NCI-H446 (cell line): ENCODE measurements at regions not wholly inside any gene's neighbourhood (a gene's known extent, or its start where the extent isn't known, plus 50 kb on each side); places are given as distances from the start of the nearest gene placed in this dataset.
"Not testable (repeated sequence)": the region's sequence is repeated elsewhere in the genome, so short reads cannot be mapped to it uniquely, and the experiment has no call there.

Experiments
- DNase-seq, 2 experiments: peaks; one replicate each; lab custom pipeline; 2025; lab: John Stamatoyannopoulos, UW

DNA sequence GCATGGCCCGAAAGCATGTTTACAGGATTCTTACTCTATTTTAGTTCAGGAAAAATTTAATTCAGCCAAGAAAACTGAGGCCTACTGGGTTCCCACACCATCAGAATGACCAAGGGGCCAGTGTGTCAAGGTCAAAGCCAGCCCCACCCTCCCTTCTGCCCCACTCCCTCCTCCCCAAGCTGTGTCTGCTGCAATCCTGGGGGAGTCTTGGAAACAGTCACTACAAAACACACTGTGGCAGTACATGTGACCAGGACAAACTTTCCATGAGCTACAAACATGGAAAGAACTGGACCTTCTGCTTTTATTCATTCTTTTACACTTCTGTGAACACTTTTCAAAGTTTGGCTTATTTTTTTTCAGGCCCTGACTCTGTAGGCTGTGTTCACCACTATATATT lies 1228.8 kb upstream of the TMEM132C start:
- no peak for DNase-seq

DNA sequence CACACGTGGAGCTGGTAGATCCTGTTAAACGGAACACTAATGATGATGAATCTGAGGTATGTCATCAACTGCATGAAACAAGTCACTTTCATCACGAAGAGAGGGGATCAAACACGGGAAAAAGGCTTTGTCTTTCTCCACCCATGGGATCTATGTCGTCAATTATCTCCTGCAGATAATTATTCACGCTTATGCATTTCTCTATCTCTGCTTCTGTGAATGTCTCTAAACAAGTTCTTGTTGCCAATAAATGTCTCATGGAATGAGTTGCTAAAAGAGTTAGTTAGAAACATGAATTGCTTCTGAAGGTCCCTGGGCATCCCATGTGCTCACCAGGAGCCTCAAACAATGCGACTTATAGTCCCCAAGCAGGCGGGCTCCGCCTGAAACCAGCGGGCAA lies 1228.2 kb upstream of the TMEM132C start:
- DNase-seq: no peak

DNA sequence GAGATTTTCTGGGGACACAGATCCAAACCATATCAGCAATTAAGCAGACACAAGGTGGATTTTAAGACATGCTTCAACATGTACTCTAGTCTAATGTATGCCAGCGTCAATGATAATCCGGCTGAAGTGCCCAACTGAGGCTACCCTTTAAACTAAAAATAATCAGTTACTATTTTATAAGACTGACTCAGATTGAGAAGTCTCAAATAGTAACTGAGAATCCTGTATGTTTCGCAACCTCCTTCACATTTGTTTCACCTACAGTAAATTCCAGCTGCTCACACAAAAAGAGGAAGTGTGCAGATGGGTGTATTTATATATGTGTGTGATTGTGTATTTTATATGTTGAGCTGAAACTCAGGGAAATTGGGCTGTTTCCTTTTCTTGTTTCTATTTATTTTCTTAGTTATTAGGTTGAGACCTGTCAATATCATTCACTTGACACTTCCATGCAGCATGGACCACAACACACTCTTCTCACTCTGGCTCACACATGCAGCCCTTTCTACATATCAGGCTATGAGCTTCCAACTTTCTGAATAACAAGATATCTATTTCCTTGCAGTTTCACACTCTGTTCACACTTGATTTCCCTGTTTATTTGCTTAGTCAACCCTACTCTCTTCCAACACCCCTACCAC lies 1224.9 kb upstream of the TMEM132C start:
- DNase-seq: no peak

DNA sequence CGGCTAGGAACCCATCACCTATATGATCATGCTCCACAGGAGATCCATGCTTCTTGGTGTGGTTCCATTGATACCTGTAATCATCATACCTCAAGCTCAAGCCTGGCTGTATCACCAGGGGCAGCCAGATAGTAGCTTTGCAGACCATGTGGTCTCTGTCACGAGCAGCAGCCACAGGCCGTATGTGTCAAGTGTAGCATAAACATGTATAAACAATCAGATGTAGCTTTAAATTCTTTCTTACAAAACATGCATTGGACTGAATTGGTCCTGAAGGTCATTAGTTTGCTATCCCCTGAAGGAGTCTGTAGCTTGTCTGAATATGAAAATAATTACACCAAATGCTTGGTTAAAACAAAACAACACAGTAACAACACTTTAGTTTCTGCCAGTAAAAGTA lies 1223.2 kb upstream of the TMEM132C start:
- no peak for DNase-seq

DNA sequence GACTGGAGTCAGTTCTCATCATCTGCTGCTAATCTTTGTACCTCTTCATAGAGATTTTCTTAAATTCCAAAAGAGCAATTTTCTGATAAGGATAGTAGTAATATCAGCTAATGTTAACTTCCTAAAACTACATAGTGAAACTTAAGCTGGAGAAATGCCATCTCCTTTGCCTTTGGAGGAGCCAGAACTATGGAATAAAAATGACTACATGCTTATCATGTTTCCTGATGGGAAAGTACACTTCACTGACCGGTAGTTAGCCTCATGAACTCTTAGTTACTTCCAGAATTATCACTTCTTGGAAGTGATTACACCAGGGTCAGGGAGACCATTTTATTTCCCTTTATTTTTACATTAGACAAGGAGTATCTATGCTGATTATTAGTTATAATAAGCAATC lies 1222.1 kb upstream of the TMEM132C start:
- no peak for DNase-seq

DNA sequence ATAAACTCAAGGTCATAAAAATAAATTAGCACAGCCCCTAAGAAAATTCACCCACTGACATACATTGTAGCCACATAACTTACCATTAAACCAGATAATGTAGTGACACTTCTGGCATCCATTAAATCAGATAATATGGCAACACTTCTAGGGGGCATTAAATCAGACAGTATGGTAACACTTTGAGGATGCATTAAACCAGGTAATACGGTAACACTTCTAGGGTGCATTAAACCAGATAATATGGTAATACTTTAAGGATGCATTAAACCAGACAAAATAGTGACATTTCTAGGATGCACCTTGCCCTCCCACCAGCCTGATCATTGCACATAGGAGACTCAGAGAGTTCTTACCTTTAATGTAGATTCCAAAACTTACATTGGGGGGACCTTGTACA lies 1220.5 kb upstream of the TMEM132C start:
- DNase-seq: no peak

DNA sequence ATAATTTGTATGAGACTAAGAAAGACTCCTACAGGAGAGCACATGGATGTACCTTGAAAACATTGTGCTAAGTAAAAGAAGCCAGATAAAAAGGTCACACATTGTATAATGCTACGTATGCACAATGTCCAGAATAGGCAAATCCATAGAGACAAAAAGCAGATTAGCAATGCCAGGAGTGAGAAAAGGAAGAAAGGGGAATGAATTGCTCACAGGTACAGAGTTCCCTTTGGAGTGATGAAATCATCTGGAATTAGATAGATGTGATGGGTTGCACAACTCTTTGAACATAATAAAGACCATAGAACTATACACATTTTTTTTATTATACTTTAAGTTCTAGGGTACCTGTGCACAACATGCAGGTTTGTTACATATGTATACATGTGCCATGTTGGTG lies 1218.9 kb upstream of the TMEM132C start:
- no peak for DNase-seq

DNA sequence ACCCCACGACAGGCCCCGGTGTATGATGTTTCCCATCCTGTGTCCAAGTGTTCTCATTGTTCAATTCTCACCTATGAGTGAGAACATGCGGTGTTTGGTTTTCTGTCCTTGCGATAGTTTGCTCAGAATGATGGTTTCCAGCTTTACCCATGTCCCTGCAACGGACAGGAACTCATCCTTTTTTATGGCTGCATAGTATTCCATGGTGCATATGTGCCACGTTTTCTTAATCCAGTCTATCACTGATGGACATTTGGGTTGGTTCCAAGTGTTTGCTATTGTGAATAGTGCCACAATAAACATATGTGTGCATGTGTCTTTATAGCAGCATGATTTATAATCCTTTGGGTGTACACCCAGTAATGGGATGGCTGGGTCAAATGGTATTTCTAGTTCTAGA lies 1218.4 kb upstream of the TMEM132C start:
- DNase-seq: not testable (repeated sequence)

DNA sequence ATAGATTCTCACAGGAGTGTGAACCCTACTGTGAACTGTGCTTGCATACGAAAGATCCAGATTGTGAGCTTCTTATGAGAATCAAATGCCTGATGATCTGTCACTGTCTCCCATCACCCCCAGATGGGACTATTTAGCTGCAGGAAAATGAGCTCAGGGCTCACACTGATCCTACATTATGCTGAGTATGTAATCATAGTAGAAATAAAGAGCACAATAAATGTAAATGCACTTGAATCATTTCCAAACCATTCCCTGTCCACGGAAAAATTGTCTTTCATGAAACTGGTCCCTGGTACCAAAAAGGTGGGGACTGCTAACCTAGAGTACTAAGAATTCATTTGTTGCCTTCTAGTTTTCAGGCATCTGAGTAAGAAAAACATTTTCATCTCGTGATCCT lies 1215.8 kb upstream of the TMEM132C start:
- DNase-seq: no peak

DNA sequence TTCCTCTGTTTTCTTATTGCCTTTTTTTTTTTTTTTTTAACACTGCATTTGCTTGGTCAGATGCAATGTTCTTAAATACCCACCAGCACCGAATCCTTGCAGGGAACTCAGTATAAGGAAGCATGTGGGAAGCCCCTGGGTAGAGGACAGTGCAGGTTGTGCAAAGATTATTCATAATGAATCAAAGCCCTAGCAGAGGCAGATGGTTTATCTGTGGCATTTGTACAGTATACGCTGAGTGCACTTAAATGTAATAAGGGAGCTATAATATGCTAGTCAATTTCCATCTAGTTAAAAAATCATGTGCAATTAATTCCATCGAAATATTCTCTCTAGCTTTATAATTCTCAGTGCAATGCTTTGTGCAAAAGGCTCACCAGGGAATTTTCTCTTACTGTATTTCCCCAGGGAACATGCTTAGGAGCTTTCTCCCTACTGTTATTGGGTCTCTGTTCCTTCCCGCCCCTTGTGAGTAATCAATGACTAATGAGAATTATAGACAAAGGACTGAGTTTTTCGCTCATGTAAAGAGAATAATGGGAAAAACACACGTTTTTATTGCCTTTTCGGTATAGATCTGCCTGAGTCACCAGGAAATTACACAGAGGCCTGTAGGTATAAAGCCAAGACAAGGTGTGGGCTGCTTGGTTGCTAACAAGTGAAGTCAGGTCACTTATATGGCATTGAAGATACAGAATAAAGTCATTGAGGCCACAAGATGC lies 1214.3 kb upstream of the TMEM132C start:
- no peak for DNase-seq

DNA sequence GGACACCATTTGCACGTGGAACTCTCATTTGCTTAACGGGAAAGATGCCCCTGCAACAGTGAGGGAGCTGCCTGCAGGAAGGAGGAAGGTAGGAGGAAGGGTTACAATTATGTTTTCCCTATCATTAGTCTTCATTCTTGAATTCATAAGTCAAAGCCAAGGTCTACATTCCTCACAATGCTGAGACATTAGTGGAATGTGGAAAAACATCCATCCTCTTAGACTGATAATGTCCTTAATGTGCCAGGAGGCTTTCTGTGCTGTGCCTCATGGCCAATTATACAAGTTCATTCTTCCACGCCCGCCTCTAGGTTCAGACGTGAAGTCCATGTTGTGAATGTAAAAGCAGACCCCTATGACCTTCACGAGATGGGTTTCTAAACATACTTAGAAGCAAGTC lies 1212.4 kb upstream of the TMEM132C start:
- DNase-seq: no peak

DNA sequence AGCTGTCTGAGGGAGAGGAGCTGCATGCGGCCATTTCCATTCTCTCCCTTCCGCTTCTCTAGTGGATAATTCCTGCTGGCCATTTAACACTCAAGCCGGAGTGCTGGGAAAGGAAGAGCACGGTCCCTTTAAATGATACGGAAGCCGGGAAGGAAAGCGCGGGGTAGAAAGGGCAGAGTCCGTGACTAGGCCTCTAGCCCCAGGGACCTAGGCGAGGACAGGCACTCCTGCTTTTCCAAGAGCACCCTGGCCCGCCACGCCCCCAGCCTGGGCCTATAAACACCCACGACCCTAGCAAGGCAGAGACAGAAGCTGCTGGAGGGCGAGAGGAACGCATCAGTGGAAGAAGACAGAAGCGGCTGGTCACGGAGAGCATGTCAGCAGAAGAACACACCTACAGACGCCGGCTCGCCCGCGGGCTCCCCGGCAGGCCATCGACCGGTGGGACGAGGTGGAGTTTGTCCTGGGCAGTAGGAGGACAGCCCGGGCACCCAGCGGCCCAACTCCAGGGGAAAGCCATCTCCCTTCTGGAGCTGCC lies 1206.6 kb upstream of the TMEM132C start:
- DNase-seq: no peak

DNA sequence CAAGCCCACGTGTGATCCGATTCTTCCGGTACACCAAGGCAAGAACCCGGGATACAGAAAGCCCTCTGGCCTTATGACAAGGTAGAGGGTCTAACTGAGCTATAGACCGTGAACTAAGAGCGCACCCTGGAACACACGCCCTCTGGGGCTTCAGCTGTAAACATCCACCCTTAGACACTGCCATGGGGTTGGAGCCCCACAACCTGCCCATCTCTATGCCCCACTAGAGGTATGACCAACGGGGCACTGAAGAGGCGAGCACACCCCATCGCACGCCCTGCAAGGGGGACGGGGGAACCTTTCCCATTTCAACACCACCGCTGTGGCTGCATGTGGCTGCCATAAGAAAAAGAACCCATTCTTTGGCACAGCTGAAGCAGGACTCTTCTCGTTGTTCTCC lies 1206.0 kb upstream of the TMEM132C start:
- DNase-seq: no peak

DNA sequence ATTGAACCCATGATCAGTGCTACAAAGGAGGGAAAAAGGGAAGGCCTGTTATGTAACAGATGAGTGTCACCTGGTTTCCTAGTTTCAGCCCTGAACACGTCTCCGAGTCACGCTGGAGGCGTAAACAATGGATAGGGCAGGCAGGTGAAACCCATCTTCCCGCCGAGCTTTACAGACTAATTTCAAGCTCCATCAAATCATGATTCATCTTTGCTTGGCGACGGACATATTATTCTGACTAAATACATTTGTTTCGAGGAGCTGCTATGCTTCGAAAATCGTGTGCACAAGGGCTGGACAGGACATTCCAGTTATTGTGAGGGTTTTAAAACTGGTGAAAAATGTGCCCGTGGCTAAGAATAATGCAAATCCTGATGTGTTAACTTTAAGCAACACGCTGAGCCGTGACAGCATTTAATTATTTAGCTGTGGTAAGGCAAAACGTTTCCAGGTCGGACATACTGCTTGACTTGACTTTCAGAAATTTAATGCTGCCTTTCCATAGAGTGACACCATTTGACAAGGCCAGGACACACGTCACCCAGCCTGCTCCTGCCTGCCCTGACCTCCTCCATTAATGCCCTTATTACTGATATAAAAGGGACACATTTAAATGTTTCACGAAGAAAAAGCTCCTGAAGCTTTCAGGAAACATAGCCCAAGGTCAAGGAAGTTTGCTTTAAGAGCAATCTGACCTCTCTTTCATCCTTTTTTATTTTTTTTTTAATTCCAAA lies 1203.5 kb upstream of the TMEM132C start:
- DNase-seq: no peak

DNA sequence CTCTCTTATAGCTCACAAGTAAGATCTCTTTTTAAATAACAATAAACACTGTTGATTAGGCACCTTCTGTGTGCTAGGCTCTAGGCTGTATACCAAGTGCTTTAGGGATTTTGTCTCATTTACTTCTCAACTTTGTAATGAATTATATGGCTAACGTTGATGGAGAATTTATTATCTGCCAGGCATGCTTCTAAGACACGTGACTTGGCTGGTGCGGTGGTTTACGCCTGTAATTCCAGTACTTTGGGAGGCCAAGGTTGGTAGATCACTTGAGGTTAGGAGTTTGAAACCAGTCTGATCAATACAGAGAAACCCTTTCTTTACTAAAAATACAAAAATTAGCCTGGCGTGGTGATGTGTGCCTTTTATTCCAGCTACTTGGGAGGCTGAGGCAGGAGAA lies 1202.8 kb upstream of the TMEM132C start:
- no peak for DNase-seq

DNA sequence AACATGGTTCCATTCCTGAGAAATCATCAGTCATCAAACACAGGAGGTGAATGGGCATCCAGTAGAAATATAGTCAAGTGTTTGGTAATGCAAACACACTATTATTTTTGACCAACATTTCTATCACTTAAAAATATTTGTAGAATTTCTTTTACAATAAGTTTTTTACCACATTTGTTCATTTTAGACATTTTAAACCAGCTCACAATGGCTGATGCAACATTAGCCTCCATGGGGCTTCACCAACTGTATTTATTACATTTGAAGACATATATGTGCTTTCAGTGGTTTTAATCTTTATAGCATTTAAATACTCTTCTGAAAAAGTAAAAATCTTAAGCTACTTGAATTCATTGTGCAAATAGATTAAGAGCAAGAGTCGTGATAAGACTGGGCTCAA lies 1201.4 kb upstream of the TMEM132C start:
- DNase-seq: no peak

DNA sequence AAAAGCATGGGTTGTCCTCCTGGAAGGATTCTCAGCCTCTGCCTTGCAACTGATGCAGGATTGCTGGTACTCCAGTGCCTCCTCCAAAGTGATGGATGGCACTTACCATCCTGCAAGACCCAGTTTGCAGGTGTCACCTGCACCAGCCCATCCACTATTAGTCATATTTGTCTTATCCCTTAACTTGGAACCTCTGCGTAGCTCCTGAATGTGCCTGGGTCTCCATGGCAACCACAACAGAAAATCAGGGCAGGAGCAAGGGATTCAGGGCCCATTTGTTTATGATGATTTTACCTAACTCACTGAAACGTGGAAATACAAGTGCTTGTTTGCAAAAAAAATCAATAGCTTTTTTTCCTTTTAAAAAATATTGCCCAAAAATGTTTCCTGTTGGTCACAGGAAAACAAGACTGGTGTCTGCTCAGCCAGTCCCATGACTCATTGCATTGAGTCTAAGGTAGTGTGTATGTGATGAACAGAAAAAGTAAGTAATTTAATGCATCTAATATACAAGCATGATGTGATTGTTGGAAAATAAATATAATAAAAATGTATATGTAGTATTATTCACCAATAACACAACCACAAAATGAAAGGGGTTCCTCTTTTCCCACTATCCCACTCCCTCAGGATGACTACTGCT lies 1196.3 kb upstream of the TMEM132C start:
- no peak for DNase-seq

DNA sequence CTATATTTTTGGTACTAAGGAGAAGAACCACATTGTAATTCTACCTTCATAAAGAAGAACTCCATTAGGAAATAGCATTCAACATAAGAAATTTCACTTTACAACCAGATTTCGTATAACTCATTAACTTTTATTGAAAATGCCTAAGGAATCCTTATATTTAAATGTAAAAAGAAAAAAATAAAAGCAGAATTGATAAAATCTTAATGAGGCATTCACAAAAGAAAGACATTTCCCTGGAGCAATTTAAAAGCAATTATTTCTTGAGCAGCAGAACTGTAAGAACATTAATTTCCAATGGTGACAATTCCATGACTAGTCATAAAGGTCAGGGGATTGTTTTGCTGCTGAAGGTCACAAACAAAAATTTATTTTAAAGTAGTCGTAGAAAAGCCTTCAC lies 1192.8 kb upstream of the TMEM132C start:
- no peak for DNase-seq

DNA sequence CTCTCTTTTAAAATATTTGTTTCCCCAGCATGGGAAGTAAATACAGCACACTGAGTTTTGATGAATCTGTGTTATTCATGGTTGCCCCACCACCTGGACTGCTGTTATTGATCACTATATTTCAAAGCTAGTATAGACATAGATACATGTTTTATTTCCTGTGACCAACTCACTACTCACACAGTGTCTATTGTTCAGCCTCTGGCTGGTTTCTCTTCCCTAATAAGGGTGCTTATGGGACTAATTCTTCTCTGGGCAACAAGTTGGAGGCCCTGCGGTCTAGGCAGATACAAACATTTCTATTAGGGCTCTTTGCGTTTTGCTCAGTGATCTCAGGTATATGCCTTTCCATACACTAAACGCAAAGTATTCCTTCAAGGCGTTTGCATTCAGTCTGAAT lies 1191.0 kb upstream of the TMEM132C start:
- no peak for DNase-seq

DNA sequence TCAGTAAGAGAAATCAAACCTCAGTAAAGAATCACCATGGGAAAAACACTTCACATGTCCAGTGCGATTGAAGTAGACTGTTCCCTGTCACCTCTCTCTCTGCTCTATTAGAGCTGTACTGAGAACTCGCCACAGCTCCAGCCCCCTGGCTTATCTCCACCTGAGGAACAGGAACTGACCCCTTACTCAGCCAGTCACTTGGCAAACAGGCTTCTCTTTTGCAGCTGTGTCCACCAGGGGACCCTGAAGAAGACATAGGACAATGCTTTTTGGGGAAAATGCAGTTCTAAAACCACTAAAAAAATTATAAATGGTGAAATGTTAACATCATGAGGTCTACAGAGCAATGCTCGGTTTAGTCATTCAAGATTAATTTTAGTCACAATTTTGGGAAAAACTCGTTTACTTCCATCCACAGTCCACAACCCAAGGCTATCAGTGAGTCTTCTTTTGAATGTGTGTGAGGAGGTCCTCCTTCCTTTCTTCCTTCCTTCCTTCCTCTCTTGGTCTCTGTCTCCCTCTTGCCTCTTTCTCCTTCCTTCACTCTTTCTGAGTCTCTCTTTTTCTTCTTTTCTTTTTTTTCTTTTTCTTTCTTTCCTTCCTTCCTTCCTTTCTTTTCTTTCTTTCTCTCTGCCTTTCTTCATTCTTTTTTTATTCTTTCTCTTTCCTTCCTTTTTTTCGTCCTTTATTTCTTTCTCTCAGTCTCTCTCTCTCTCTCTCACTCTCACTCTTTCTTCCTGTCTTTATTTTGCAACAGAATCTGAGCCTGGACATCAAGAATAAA lies 1189.5 kb upstream of the TMEM132C start:
- DNase-seq: no peak

DNA sequence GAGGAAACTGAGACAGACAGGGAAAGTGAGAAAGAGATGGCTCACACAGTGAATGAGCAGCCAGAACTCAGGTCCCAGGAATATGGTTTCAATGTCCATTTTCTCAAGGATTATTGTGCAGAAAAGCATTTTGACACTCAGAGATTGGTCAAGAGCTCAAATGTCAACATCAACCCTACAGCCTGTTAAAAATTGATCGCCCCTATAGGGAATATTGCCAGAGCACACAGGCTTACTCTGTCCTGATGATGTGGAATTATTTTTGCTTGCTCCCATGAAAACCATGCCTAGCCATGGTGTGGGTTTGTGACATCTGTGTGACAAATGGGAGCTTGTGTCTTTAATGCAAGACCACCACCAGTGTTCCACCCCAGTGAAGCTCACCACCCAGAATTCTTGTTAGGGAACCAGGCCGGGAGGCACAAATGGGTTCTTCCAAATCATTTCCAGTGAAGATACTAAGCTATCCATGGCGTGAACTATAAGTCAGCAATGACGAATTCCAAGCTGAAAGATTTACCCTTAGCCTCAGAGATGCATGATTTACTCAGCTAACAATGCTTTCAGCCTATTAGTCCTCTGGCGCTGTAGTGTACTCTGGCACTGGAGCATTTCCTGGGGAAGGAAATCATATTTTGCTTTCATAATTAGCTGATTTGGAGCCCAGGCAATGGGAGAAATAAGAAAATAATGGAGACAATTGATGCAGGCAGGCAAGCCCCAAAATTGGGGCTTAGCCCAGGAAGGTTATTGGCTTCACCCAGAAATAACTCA lies 1188.2 kb upstream of the TMEM132C start:
- DNase-seq: no peak
